Urothelium cell line (cell line): ENCODE measurements at regions not wholly inside any gene's neighbourhood (a gene's known extent, or its start where the extent isn't known, plus 50 kb on each side); places are given as distances from the start of the nearest gene placed in this dataset.
"Not testable (repeated sequence)": the region's sequence is repeated elsewhere in the genome, so short reads cannot be mapped to it uniquely, and the experiment has no call there.

Experiments used
- DNase-seq: peaks from one replicate; pipeline ENCODE4 v3.0.0; 2011; ENCODE audit warnings: low spot score, mixed read lengths
- FAIRE-seq: peaks from 2 replicates; lab custom pipeline; 2011; peaks lifted over from hg19 to GRCh38; lab: Jason Lieb, UNC

- not testable (repeated sequence) for FAIRE-seq, DNase-seq
Observed at GRCh38 chrX:92280347-92280746, 501.2 kb downstream of the PCDH11X start.

- DNase-seq = no peak
- FAIRE-seq = no peak
Observed at GRCh38 chrX:92283308-92283707, 504.1 kb downstream of the PCDH11X start.

- FAIRE-seq, DNase-seq: not testable (repeated sequence)
Observed at GRCh38 chrX:92298067-92298466, 518.9 kb downstream of the PCDH11X start.

- not testable (repeated sequence) for FAIRE-seq, DNase-seq
Observed at GRCh38 chrX:92333194-92333593, 554.0 kb downstream of the PCDH11X start.

- not testable (repeated sequence) for FAIRE-seq
Observed at GRCh38 chrX:92351065-92351464, 571.9 kb downstream of the PCDH11X start.

GRCh38 chrX:92351511-92351910 lies 572.3 kb downstream of the PCDH11X start:
- no peak for FAIRE-seq
- no peak for DNase-seq

More at GRCh38 chrX:92351065-92351464, 571.9 kb downstream of the PCDH11X start:
- DNase-seq = not testable (repeated sequence)
